ENCODE measurements at regions not wholly inside any gene's neighbourhood (a gene's known extent, or its start where the extent isn't known, plus 50 kb on each side); places are given as distances from the start of the nearest gene placed in this dataset.

DNA sequence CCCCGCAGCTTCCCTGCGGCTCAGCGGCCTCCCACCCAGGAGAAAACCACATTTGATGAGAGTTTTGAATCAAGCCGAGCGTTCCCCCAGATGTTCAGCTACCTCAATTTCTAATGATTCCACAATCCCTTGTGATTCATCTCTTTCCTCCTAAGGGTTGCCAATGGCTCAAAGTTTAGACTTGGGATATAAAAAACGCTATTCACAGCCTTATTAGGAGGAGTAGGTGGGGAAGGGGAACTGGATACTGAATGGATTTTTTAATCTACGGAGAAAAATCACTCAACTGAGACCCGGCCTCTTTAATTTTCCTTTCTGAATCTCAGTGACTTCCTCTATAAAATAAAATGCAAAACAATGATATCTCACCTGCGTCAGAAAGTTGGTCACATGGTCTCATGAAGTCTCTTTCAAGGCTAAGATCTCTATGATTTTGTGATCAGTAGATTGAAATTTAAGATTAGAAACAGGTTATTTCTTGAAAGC lies 192.6 kb upstream of the TCF4 start:
- no peak for TF ChIP-seq POLR2A (IDR thresholded peaks at IDR 0.05)
- TF ChIP-seq, protein P1, sequence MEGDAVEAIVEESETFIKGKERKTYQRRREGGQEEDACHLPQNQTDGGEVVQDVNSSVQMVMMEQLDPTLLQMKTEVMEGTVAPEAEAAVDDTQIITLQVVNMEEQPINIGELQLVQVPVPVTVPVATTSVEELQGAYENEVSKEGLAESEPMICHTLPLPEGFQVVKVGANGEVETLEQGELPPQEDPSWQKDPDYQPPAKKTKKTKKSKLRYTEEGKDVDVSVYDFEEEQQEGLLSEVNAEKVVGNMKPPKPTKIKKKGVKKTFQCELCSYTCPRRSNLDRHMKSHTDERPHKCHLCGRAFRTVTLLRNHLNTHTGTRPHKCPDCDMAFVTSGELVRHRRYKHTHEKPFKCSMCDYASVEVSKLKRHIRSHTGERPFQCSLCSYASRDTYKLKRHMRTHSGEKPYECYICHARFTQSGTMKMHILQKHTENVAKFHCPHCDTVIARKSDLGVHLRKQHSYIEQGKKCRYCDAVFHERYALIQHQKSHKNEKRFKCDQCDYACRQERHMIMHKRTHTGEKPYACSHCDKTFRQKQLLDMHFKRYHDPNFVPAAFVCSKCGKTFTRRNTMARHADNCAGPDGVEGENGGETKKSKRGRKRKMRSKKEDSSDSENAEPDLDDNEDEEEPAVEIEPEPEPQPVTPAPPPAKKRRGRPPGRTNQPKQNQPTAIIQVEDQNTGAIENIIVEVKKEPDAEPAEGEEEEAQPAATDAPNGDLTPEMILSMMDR (IDR thresholded peaks at IDR 0.05): no peak

Measured in prostate gland (tissue), 2 donors.